GM12865 (cell line): ENCODE measurements at regions not wholly inside any gene's neighbourhood (a gene's known extent, or its start where the extent isn't known, plus 50 kb on each side); places are given as distances from the start of the nearest gene placed in this dataset.

Experiments
- DNase-seq: peaks from one replicate; pipeline ENCODE4 v3.0.0; 2010; ENCODE audit warnings: low read depth
- H3K4me3 ChIP-seq: 2 replicates; pipeline ENCODE4 v1.5.1; 2011; ENCODE audit warnings: mild to moderate bottlenecking, low read depth, low read length, control low read depth
- TF ChIP-seq, protein P1 (sequence below): IDR thresholded peaks from 2 replicates; pipeline ENCODE4 v1.5.1; 2011; ENCODE audit warnings: low read length, control low read depth, low read depth, inconsistent platforms; ENCODE audit not compliant: insufficient read depth; ENCODE audit errors: missing control alignments

DNA sequence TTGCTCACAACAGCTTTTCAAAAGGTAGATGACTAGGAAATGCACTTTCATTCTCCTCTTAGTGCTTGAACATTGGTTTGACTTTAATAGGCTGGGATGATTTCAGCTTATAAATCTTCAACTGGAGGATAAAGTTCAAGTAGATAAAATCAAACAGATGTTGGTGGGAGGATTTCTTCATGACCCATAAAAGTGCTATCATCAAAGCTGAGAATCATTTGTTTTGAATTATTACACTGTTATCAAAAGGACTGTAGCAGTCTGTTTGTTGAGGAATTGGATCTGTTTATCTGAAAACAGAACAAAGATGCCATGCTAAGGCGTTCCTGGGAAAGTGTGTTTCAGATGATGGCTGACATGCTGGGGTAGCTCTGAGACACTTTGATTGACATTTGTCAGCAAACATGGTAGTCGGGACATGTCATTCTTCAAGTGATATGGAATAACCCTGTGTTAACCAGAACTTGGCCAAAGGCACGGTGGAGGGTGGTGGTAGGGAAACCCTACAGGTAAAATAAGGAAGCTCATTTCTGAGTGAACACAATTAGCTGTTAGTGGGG, 304.0 kb upstream of the PITX2 start:
- TF ChIP-seq, protein P1, sequence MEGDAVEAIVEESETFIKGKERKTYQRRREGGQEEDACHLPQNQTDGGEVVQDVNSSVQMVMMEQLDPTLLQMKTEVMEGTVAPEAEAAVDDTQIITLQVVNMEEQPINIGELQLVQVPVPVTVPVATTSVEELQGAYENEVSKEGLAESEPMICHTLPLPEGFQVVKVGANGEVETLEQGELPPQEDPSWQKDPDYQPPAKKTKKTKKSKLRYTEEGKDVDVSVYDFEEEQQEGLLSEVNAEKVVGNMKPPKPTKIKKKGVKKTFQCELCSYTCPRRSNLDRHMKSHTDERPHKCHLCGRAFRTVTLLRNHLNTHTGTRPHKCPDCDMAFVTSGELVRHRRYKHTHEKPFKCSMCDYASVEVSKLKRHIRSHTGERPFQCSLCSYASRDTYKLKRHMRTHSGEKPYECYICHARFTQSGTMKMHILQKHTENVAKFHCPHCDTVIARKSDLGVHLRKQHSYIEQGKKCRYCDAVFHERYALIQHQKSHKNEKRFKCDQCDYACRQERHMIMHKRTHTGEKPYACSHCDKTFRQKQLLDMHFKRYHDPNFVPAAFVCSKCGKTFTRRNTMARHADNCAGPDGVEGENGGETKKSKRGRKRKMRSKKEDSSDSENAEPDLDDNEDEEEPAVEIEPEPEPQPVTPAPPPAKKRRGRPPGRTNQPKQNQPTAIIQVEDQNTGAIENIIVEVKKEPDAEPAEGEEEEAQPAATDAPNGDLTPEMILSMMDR: no peak
- DNase-seq: no peak

DNA sequence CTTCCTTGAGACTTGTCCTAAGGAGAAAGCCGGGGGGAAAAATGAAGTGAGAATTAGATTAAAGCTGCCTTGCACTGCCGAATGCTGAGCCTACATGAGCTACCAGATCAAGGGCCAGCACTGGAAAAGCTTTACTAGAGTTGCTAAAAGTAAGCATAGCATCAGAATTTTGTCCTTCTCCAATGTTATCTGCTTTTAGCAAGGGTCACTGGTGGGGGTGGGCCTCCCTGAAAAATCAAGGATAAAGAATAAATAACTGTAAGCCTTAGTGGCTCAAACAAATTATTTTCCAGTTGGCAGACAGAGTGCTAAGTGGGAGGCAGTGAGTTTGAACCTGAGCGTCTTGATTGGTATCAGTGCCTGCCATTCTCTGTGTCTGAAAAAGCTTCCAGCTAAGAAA, 310.5 kb upstream of the PITX2 start:
- no peak for DNase-seq
- H3K4me3 ChIP-seq: no peak overlapping the region
- TF ChIP-seq, protein P1: no peak

More for the DNA sequence above, 304.0 kb upstream of the PITX2 start:
- H3K4me3 ChIP-seq: no peak overlapping the region

DNA sequence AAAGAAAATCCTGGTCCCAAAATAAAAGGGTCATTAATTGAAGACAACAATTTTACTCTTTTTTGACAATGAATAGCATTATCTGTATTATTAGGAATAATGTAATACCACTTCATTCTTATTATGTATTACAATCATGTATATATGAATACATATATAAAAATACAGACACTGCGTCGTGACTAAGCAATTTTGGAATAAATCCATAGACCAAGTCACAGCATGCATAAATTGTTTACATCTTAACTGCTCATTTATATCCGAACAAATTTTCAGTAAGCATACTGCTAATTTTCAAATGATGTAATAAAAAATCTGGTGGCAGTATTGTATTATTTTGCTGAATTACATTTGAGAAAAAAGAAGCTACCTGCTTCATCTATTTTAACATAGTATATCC, 321.6 kb upstream of the PITX2 start:
- no peak overlapping the region for H3K4me3 ChIP-seq
- TF ChIP-seq, protein P1: no peak
- DNase-seq: no peak

DNA sequence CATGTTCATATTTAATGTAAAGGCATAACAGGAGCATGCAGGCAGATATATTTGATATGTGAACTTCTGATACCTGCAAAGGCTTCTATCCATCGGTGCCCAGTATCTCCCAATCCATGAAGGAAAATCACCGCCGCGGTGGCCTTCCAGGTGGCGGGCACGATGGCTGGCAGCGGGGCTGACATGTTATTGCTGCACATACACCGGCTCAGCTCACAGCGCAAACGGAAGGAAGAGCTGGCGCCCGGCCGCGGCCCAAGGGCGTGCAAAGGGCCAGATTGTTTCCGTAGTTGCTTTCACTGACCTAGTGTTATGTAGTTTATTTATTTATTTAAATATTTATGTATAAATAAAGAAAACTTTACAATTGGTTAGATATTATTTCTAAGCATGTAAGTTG, 322.7 kb upstream of the PITX2 start:
- no peak overlapping the region for H3K4me3 ChIP-seq
- no peak for DNase-seq
- TF ChIP-seq, protein P1: no peak

DNA sequence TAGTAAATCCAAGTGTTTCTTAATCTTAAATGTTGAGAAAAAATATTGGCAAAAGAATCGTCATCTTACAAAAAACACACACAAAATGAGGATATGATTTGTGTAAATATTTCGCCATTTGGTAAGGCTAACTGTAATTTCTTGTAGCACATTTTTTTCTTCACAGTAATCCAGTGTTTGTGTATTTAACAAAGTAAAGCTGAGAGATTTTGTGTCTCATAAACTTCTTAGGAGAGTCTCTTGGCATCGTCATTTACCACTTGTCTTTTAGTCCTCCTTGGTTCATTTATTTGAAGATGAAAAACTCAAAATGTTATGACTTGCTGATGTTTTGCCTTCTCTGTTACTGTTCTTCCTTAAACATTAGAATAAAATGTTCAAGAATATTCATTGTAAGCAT, 326.7 kb upstream of the PITX2 start:
- TF ChIP-seq, protein P1: no peak
- no peak for DNase-seq
- H3K4me3 ChIP-seq: no peak overlapping the region

DNA sequence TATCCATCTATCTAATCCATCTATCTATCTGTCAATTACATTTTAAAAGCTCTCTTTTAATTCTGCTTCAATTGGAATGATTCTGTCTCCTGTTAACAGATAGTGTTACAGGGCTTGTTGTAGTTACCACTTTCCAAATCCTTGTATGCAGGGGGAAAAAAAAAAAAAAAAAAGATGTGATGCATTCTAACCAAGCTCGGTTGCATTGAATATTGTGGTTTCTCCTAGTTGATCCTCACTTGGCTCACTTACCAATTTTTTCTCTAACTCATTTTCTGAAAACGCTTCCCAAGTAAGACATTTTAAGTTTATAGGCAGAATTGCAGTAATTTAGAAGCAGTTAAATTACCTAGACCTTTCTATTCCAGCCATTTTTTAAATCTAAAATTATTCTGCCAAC, 327.9 kb upstream of the PITX2 start:
- H3K4me3 ChIP-seq: no peak overlapping the region
- TF ChIP-seq, protein P1: no peak
- no peak for DNase-seq

DNA sequence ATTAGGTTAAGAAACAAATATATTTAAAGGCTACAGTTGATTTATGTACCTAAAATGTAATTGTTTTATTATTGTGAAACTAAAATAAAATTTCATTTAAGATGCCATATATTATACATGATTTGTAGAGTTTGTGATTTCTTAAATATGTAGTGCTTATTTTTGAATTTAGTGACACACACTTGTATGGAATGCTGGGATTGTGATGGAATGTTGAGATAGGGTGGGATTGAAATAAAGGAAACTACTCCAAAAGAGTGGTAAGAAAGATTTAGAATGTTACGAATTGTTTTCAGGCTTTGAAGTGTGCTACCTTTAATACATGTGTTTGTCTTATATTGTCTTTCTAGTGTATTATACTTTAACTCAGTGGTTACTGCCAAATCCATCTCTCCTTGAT, 330.3 kb upstream of the PITX2 start:
- no peak for DNase-seq
- H3K4me3 ChIP-seq: no peak overlapping the region
- TF ChIP-seq, protein P1: no peak
